Stimulated activated CD4-positive, alpha-beta T cell treated with anti-CD3 and anti-CD28 coated beads, Interleukin-15, amount 100 ng/mL, for 24 hours (primary cell): ENCODE measurements at regions not wholly inside any gene's neighbourhood (a gene's known extent, or its start where the extent isn't known, plus 50 kb on each side); places are given as distances from the start of the nearest gene placed in this dataset.
"Not testable (repeated sequence)": the region's sequence is repeated elsewhere in the genome, so short reads cannot be mapped to it uniquely, and the experiment has no call there.

ENCODE experiments used
- DNase-seq: peaks from one replicate; pipeline ENCODE4 v3.0.0-alpha.2; 2020

DNA sequence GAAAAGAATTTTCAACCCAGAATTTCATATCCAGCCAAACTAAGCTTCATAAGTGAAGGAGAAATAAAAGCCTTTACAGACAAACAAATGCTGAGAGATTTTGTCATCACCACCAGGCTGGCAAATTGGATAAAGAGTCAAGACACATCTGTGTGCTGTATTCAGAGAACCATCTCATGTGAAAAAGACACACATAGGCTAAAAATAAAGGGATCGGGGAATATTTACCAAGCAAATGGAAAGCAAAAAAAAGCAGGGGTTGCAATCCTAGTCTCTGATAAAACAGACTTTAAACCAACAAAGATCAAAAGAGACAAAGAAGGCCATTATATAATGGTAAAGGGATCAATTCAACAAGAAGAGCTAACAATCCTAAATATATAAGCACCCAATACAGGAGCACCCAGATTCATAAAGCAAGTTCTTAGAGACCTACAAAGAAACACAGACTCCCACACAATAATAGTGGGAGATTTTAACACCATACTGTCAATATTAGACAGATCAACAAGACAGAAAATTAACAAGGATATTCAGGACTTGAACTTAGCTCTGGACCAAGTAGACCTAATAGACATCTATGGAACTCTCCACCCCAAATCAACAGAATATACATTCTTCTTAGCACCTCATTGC lies 55.9 kb upstream of the ACSM6 start:
- not testable (repeated sequence) for DNase-seq

- DNase-seq, result no peak
These were observed 59.5 kb upstream of the ACSM6 start for GRCh38 chr10:95134490-95134889.

- no peak for DNase-seq
These were observed 60.0 kb upstream of the ACSM6 start for GRCh38 chr10:95133997-95134396.

- peak; percentile 86 for DNase-seq
These were observed 60.9 kb upstream of the ACSM6 start for GRCh38 chr10:95133016-95133752.

- DNase-seq, result not testable (repeated sequence)
These were observed 61.1 kb upstream of the CYP2C8 start for GRCh38 chr10:95130429-95130828.

DNA sequence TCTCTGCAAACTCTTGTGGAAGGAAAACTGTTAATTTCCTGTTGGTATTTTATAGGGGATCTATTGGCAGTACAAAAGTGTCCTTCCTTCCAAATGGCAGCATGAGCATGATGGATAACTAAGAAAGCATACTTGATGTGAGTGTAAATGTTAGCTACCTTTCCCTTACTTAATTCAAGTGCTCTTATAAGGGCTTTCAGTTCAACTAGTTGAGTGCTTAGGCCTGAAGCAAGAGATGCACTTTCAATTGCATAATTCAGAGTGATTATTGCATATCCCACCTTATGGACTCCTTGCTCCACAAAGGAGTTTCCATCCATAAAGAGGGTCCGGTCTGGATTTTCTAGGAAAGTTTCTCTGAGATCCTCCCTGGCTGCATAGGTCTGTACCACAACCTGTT lies 56.3 kb upstream of the CYP2C8 start:
- DNase-seq, result no peak

DNA sequence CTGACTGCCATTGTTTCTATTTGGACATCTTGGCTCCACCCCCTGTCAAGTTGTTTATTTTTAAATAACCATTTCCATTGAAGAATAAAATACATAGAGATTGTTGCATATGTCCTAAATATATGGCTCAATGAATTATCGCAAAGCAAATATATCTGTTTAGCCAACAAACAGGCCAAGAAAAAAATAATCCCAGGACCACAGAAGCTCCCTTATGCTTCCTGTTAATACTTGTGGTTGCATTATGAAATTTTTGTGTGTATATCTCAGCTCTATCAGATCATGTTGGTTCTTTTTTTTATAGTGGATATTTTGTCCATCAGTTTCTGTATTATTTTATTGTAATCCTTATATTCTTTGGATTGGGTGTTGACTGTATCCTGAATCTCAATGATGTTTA lies 53.4 kb upstream of the CYP2C8 start:
- no peak for DNase-seq

DNA sequence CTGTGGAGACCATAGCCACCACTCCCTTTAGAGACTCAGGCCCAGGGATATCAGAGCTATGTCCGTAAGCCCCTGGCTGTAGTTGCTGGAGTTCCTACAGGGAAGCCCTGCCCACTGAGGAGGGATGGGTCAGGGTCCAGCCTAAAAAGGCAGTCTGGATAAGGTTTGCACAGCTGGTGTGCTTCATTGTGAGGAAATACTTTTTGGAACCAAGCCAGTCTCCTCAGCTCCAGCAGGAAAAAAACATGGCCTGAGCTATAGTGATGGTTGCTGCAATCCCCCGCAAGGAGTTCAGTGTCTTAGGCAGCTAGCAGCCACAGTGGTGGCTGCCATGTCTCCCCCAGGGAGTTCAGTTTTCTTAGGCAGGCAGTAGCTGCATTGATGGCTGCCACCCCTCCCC lies 52.6 kb upstream of the CYP2C8 start:
- no peak for DNase-seq
